ENCODE measurements at regions not wholly inside any gene's neighbourhood (a gene's known extent, or its start where the extent isn't known, plus 50 kb on each side); places are given as distances from the start of the nearest gene placed in this dataset.

GRCh38 chr3:110344897-110345767 is 726.5 kb upstream of the NECTIN3 start:
- no peak for TF ChIP-seq CTCF (IDR thresholded peaks at IDR 0.05)
- TF ChIP-seq POLR2AphosphoS5 (IDR thresholded peaks at IDR 0.05) = no peak
- TF ChIP-seq EP300 (IDR thresholded peaks at IDR 0.05) = no peak
